ENCODE measurements at regions not wholly inside any gene's neighbourhood (a gene's known extent, or its start where the extent isn't known, plus 50 kb on each side); places are given as distances from the start of the nearest gene placed in this dataset.

GRCh38 chr11:57120192-57120965, 61.4 kb upstream of the LRRC55 start:
- no peak for ATAC-seq
- Histone ChIP-seq H3K36me3 (no peaks in the 10 kb centered on the region), H3K27ac (no peak overlapping the region), H3K4me3 (no peak overlapping the region), H3K27me3 (no peaks in the 10 kb centered on the region), H3K9me3 (no peaks in the 10 kb centered on the region), H3K4me1 (no peaks in the 10 kb centered on the region)
- 78% methylated on average over 3 of the region's 3 CpGs for WGBS (ENCODE audit: insufficient coverage, low coverage, low lambda C conversion rate, missing lambda C conversion rate)
- TF ChIP-seq POLR2A (IDR thresholded peaks at IDR 0.05) (no peak), CTCF (IDR thresholded peaks at IDR 0.05) (no peak)
- intact Hi-C loops (cut with DNase I): loop anchor here in 1 of 2 donors (10.0 kb wide), 1 partner anchor 276 kb away; no protein-coding TSS in a partner anchor
- DNase-seq: no peak

GRCh38 chr11:57121996-57122395, 59.8 kb upstream of the LRRC55 start:
- intact Hi-C loops (cut with DNase I): loop anchor here in 1 of 2 donors (10.0 kb wide), 1 partner anchor 277 kb away; no protein-coding TSS in a partner anchor
- H3K4me3 ChIP-seq: no peak overlapping the region
- WGBS (ENCODE audit: insufficient coverage, low coverage, low lambda C conversion rate, missing lambda C conversion rate): 55% methylated on average over 1 of the region's 1 CpG
- H3K27ac ChIP-seq: no peak overlapping the region
- H3K36me3 ChIP-seq: no peaks in the 10 kb centered on the region
- ATAC-seq: no peak
- no peak for DNase-seq
- TF ChIP-seq CTCF (IDR thresholded peaks at IDR 0.05) (no peak), POLR2A (IDR thresholded peaks at IDR 0.05) (no peak)
- no peaks in the 10 kb centered on the region for H3K27me3 ChIP-seq
- H3K9me3 ChIP-seq: no peaks in the 10 kb centered on the region
- no peaks in the 10 kb centered on the region for H3K4me1 ChIP-seq

GRCh38 chr11:57123590-57123989, 58.2 kb upstream of the LRRC55 start:
- intact Hi-C loops (cut with DNase I): loop anchor here in 1 of 2 donors (10.0 kb wide), 1 partner anchor 279 kb away; no protein-coding TSS in a partner anchor
- ATAC-seq (peak in 1 of 4 donors; percentile 28), DNase-seq (no peak)
- no peak overlapping the region for H3K4me3 ChIP-seq
- H3K36me3 ChIP-seq: no peaks in the 10 kb centered on the region
- no peaks in the 10 kb centered on the region for H3K9me3 ChIP-seq
- H3K27me3 ChIP-seq: no peaks in the 10 kb centered on the region
- H3K27ac ChIP-seq: no peak overlapping the region
- H3K4me1 ChIP-seq: no peaks in the 10 kb centered on the region
- no peak for TF ChIP-seq CTCF (IDR thresholded peaks at IDR 0.05)
- no peak for TF ChIP-seq POLR2A (IDR thresholded peaks at IDR 0.05)
- WGBS (ENCODE audit: insufficient coverage, low coverage, low lambda C conversion rate, missing lambda C conversion rate): 42% methylated on average over 5 of the region's 9 CpGs

- TF ChIP-seq CTCF (IDR thresholded peaks at IDR 0.05): no peak
- no peak for TF ChIP-seq POLR2A (IDR thresholded peaks at IDR 0.05)
- H3K4me3 ChIP-seq: no peak overlapping the region
- no peaks in the 10 kb centered on the region for H3K36me3 ChIP-seq
- intact Hi-C loops (cut with DNase I): loop anchor here in 1 of 2 donors (10.0 kb wide), 1 partner anchor 280 kb away; no protein-coding TSS in a partner anchor
- no peak overlapping the region for H3K27ac ChIP-seq
- no peaks in the 10 kb centered on the region for H3K27me3 ChIP-seq
- ATAC-seq (no peak), DNase-seq (no peak)
- 38% methylated on average over 7 of the region's 7 CpGs for WGBS (ENCODE audit: insufficient coverage, low coverage, low lambda C conversion rate, missing lambda C conversion rate)
- no peaks in the 10 kb centered on the region for H3K4me1 ChIP-seq
- H3K9me3 ChIP-seq: no peaks in the 10 kb centered on the region
Observed at GRCh38 chr11:57124505-57124904, 57.2 kb upstream of the LRRC55 start.
